ENCODE measurements at regions not wholly inside any gene's neighbourhood (a gene's known extent, or its start where the extent isn't known, plus 50 kb on each side); places are given as distances from the start of the nearest gene placed in this dataset.

- TF ChIP-seq EZH2 (IDR thresholded peaks at IDR 0.05; ENCODE audit: low read length, unreplicated experiment) = no peak
- TF ChIP-seq EZH2phosphoT487 (IDR thresholded peaks at IDR 0.05; ENCODE audit: borderline replicate concordance, low read length) = no peak
Observed at GRCh38 chr17:45645330-45645729, 138.8 kb upstream of the CRHR1 start.
